NCI-H2081 treated with DMSO at 0.1 percent for 48 hours (cell line): ENCODE measurements at regions not wholly inside any gene's neighbourhood (a gene's known extent, or its start where the extent isn't known, plus 50 kb on each side); places are given as distances from the start of the nearest gene placed in this dataset.

Source experiments
- DNase-seq: peaks from one replicate; lab custom pipeline; 2025; lab: John Stamatoyannopoulos, UW

DNA sequence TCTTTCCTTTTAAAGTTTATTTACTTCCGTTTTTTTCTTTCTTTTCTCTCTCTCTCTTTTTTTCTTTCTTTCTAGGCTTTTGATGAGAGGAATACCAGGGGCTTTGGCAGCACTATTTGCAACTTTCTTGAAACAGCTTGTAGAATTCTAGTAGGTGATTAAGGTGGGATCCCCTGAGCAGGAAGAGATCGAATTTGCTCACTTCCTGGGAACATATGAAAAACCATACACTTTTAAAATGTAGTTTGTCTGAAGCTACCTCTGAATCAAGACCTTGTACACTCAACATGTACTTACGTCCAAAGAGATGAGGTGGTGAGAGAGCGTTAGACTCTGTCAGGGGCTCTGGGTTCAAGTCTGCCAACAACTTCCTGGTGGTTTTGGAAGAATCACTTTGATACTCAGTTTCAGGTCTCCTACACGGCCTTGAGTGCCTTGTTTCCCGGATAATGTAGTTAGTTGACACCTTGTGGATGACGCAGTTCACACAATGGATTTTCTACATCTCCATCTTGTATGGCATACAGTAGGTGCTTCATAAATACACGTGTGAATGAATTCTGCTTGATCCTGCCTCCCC, 229.1 kb downstream of the MYCN start:
- no peak for DNase-seq

DNA sequence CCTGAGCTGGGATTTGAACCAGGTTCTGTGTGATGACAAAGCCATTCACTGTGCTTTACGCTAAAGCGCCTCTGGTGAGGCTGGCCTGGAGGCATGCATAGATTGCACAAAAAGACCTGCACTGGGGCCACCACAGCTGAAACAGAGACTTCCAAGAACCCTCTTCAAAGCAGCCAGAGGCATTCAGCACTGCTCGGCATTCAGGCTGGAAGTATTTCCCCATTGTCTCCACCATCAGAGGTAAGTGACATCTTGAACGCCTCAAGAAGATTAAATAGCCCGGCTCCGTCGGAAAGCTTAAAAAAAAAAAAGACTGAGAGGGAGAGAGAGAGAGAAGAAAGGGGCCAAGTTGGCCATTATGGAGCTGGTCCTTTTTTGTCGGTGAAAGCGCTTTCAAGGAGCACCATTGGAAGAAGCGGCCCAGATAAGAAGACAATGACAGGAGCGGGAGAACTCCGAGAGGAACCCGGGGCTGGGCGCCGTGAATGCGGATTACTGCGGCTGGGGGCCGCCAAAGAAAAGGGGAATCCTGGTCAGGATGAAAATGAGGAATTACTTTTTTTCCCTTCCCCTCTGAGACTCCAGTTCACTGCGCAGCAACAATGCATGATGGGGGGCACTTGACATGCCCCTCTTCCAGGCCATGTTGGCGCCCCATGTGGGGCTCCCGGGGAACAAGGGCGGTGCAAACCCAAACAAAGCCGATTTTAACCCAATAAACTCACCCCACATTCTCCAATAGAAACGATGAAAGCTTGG, 228.3 kb downstream of the MYCN start:
- DNase-seq = no peak

DNA sequence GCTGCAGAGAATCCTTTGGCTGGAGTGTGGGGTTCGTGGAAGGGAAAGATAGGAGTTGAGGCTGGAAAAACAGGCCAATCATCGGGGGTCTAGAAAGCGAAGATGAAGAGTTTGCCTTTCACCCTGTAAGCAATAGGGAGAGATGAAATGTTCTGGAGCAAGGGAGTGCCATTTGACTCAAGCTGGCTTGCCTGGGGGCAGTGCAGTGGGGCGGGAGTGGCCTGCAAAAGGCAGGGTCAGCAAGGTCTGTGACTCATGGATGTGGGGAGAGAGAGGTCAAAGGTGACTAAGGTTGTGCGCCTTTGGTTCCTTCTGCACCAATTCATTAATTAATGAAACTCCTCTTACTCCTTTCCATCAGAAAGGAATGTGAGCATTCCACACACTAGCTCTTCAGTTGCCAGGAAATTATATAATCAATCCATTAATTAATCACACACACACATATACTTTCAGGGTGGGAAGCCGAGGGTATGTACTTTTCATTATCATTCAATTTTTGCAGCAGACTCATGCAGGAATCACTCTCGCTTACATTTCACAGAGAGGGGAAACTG, 227.6 kb downstream of the MYCN start:
- DNase-seq = no peak

DNA sequence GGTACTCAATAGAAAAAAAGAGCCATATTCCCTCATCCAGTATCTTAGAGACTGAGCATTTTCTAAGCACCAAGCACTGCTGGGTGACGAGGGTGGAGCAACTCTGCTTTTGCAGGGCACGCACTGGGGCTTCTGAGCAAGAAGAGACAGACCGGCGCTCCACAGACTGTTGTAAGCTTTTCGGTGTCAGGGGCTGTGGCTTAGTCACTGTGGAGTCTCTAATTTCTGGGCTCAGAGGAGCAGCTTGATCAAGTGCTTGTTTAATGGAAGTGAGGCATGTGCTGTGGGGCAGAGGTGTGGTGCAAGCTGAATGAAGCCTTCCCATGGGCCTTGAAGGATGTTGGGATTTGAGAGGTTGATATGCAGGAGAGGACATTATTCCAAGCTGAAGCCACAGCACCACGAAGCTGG, 227.1 kb downstream of the MYCN start:
- DNase-seq = no peak

DNA sequence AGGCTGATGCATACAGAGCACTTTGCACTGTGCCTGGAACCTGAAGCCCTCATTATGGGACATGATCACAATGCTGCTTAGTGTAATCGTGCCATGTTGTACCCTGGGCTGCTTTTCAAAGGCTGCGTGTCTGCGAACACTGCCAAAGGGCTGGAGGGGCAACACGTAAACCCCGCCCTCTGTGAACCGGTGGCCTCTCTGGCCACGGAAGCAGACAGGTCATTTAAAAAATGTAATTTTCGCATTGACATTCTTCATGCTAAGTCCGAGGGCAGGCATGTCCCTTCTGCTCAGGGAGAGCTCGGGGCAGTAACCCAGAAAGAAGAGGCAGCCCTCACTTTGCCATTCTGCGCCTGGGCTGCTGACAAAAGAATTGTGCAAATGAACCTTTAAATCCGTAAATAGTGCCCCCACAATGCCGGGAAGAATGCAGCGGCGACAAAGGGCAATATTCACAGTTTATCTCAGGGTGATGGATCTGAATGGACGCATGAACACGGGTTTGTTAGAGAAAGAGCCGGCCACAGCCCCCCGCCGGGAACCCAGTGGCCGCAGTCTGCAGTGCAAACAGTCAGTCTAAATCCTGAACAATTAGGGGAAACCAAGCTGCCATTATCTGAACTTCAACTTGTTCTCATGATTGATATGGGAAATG, 226.1 kb downstream of the MYCN start:
- DNase-seq = no peak

DNA sequence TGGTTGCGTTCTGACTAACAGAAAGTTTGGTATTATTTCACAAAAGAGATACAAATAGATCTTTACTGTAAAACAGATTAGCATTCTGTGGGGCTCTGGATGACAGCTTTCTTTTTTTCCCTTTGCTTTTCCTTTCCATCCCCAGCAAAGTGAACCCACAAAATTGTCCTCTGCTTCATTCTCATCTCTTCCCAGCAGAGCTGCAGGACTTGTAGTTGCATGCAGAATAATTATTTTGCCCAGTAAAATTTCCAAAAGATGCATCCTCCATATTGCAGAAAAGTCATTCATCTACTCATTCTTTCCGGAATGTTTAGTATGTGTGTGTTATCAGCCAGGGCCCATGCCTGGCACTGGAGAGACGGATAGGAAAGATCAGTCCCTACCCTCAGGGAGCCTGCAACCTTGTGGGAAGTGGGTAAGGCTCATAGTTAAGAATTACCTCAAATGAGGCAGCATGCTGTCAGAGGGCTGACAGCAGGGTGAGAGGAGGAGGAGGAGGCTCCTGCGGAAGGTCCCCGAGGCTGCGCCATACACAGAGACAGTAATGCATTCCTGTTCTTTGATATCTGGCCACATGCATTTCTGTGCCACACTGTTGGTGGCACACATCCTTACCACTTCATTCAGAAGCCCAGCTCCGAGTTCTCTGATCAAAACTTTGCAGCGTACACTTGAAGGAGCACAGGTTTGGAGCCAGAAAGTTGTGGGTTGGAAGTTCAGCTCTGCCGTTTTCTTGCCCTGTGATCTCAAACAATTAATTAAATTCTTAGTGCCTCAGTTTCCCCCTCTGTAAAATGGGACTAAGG, 225.4 kb downstream of the MYCN start:
- DNase-seq = no peak

DNA sequence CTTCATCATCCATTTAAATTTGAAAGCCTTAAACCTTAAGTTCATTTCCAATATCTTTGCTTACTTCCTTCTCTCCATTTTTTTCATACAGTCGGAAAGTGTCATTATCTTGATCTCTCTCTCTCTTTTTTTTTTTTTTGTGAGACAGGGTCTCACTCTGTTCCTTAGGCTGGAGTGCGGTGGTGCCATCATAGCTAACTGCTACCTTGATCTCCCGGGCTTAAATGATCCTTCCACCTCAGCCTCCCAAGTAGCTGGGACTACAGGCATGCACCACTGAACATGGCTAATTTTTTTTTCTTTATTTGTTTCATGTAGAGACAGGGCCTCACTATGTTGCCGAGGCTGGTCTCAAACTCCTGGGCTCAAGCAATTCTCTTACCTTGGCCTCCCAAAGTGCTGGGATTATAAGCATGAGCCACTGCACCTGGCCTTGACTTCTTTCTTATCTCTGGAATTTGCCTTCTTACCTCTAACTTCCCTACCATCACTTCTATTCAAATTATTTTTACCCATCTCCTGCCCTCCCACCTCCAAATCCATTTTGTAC, 222.2 kb downstream of the MYCN start:
- DNase-seq = no peak

DNA sequence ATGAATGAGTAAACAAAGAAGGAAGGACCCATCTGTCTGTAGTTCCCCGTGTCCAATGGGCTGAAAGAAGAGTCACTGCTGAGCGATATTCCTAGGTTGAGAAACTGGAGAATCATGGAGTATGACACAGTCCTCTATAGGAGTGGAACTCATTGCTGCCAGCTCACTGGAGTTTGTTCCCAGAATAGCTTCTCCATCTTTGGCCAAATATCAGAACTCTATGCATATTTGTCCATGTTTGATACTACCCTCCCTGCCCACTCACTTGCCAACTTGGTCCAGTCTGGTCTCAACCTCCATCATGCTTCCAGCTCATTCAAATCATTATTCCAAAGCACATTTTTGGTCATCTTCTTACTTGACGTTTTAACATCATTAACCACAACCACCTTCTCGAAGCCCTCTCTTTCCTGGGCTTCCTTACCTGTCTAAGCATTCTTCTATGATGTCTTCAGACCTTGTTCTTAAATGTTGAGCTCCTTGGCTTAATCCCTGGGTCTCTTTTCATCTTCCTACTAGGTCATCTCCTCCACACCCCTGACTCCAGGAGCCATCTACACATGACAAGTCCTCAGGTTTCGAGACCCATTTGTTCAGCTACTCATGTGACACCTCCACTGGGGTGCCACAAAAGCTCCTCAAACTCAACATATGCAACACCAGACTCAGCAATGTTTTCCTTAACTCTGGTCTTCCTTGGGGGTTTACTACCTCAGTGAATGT, 221.6 kb downstream of the MYCN start:
- no peak for DNase-seq

DNA sequence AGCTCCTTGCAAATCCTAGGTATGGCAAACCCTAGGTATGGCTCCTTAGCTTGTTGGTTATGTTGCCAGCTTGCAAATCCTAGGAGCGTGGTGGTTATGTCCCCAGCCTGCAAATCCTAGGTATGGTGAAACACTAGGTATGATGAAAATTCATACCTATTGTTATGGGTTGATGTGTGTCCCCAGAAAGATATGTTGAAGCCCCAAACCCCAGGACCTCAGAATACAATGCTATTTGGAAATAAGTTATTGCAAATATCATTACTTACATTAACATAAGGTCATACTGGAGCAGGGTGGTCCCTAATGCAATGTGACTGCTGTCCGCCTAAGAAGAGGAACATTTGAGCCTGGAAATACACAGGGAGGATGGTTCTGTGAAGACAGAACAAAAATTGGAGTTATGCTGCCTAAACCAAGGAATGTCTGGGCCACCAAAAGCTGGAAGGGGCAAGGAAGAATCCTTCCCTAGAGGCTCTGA, 220.8 kb downstream of the MYCN start:
- DNase-seq = no peak

DNA sequence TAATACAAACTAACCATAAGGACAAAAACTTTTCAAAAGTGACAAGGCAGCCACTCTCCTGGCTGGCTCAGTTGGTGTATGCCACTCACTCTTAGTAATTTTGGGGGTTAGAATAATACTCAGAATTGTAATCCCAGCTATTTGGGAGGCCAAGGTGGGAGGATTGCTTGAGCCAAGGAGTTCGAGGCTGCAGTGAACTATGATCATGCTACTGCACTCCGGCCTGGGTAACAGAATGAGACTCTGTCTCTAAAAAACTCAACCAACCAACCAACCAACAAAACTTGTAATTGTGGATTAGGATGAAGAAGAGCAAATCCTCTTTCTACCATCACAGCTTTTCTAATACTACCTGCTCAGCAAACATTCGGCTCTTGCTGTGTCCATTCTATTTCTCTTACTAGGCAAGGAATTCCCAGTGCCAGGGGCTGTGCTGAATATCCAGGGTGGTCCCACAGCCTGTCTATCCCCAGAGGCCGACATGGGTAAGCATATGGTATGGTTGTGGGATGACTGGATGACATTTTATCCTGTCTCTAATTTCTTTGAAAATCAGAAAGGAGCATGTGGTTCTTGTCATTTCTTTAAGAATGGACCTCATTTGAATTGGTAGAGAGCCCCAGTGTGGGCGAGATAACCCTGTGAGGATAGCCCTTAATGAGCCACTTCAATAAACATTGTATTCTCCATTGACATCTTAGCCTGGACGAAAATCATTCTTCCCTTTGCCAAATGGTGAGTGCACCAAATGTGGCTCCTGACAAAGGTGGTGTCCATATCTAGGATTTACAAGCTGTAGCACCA, 220.1 kb downstream of the MYCN start:
- no peak for DNase-seq

DNA sequence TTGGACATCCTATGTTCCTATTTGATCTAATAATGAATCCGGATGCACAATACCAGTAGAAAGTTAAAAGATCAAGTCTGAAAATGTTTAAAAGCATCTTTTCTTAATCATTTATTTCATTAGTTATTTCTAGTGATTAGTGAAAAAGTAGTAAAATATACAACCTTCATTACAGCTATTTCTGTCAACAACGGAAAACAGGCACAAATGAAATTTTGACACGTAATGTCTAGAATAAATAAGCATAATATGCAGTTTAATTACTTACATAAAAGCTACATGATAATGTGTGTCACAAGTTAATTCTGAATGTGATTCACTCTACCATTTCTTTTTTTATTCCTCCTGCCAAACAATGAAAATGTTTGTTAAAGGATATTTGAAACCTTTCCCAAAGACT, 216.1 kb downstream of the MYCN start:
- no peak for DNase-seq

DNA sequence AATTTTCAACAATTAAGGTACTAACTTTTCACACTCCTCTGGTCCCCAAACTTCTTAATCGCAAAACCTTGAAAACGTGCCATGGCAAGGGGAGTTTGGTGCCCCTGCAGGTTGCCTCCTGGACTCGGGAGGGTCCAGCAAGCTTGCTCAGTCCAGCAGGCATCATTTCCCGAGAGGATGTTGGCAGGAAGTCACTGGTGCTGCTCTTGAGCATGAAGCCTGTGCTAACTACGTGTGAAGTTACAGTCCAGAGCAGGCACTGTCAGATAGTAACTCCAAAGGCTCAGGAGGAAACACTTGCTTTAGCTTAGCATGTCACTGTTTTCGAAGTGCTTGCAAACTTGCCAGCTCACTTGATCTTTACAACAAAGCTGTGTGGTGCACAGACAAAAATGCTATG, 215.4 kb downstream of the MYCN start:
- no peak for DNase-seq

DNA sequence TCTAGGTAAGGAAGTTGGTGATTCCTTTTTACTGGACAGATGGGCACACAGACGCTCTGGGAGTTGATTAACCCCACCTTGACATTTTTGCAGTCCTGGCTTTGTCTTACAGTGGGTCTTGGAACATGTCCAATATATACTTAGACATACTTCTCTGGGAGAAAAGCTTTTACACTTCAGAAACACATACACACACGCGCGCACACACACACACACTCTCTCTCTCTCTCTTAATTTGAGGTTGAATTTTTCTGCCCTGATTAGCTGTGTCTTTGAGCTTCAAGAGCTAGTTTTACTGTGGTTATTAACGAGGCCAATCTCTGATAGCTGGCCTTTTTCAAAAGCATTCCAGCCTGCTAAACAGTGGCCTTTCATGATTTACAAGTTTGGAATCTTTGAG, 215.0 kb downstream of the MYCN start:
- DNase-seq = no peak

DNA sequence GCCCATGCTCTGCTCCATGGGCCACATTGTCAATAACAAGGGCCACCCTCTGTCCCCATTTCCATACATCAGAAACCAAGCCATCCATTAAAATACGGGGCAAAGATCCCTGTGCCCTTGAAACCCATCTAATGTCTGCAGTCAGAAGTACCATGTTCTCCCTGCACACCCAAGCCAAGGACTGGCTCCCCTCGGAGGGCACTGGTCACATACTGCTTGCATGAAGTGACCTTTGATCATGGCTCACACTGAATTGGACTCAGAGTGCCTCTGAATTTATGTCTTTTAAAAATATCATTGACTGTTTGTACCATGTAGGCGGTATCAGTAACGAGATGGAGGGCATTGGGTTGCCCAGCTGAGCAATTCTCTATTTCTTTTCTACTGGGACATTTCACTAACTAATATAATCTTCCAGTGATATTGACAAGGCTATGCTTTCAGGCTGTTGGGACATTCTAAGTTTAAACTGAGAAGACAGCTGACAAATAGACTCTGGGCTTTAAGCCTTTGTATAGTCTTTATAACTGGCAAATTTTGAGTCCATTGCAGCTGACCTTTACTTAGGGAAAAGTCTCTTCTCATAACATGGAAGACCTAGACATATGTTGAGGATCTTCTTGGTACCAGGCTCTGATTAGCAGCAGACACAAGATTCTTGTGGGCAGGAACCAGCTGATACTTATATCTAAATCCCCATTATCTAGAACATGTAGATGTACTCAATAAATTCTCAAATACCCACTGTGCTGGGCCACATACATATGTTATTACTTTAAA, 214.3 kb downstream of the MYCN start:
- DNase-seq = no peak

DNA sequence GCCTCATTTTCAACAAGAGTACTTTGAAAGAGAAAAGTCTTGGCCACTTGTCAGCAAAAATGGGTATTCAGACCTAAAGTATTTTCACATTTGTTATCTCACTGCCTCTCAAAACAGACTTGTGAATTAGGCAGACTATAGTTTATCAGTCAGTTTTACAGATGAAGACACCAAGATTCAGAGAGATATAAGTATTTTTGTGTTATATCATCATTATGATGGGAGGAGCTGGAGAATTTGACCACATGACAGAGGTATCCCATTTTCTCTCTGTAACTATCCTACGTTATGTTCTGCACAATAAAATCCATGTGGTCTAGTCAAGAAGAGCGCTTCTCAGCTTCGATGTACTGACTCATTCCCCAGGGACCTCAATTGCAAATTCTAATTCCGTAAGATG, 213.7 kb downstream of the MYCN start:
- no peak for DNase-seq

DNA sequence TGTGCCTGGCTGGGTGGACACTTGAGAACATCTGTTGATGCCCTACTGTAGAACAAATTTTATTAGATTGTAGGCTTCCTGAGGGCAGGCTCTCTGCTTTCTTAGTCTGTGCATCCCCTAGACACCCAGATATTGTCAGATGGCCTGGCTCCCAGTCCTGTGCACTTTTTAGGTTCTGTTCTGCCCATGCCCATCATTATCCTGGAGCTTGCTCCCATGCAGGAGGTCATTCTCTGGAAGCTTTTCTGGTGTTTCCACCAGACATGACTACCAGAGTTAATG, 213.3 kb downstream of the MYCN start:
- DNase-seq = no peak

DNA sequence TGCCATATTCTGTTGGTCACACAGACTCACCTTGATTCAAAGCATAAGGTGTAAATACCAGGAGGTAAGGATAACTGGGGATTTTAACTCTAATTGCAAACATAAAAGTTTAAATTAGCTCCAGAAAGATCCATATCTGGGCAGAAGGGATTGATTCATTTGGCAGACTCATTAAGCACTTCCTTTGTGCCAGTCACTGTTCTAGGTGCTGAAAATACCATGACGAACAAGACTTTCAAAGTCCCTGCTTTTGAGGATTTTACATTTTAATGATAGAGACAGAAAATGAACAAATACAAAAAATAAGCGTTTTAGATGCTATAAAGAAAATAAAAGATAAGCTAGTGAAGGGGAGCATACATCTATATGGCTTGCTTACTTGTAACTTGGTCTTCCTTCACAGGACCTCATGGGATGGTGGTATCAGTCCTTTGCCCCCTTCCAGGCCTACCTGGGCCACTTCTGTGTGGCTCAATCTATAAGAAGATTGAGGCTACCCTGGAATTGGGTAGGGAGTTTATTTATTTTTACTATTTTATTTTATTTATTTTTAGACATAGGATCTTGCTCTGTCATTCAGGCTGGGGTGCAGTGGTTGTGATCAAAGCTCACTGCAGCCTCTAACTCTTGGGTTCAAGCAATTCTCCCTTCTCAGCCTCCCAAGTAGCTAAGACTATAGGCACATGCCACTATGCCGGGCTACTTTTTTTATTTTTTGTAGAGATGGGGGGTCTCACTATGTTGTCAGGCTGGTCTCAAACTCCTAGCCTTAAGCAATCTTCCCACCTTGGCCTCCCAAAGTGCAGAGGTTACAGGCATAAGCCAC, 212.8 kb downstream of the MYCN start:
- no peak for DNase-seq

DNA sequence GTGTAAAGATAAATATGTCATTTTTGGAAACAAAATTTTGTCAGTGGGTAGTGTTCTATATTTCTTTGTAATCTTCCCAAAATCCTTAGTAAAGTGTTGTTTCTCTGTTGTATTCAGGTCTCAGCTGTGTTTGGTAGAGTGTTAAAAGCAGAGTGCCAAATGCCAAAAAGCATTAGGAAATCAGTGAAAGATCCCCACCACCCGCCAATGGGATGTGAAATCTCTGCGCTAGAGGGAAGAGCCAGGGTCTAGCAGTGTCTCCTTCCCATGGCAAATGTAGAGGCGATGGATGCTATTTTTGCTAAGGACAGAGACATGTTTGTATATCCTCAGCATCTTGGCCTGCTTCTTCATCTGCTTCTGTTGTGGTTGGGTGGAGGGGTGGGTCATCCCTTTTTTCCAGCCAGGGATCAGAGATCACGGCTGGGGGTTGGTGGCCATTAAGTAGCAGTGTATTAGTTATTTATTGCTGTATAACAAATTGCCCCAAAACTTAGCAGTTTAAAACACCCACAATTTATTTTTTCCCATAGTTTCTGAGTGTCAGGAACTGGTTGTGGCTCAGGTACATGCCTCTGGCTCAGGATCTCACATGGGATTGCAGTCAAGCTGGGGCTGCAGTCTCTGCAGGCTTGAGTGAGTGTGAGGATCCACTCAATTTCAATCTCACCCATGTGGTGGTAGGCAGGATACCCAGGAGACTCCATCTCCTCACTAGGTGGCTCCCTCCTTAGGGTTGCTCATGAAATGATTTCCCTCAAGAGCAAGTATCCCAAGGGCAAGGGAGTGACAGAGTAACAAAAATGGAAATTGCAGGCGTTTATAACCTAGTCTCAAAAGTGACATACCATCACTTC, 211.9 kb downstream of the MYCN start:
- DNase-seq = no peak
